Fibroblast of lung (primary cell): ENCODE measurements at regions not wholly inside any gene's neighbourhood (a gene's known extent, or its start where the extent isn't known, plus 50 kb on each side); places are given as distances from the start of the nearest gene placed in this dataset.

Experiments used
- DNase-seq, 2 donors: peaks; one replicate each; pipeline versions ENCODE4 v3.0.0 to v3.0.0-alpha.2; 2010; ENCODE audit warnings: low read depth in 2 of 2
- H2AFZ ChIP-seq: 2 replicates; pipeline ENCODE4 v1.5.1; 2012; ENCODE audit warnings: low read length, control low read depth, inconsistent platforms
- H3K27ac ChIP-seq: 2 replicates; pipeline ENCODE4 v1.5.1; 2011; ENCODE audit warnings: low read length, control low read depth; ENCODE audit not compliant: insufficient read depth
- H3K27me3 ChIP-seq: 2 replicates; pipeline ENCODE4 v1.5.1; 2011; ENCODE audit warnings: mild to moderate bottlenecking, low read length; ENCODE audit not compliant: control insufficient read depth, insufficient read depth
- H3K36me3 ChIP-seq: 2 replicates; pipeline ENCODE4 v1.5.1; 2011; ENCODE audit warnings: low read length; ENCODE audit not compliant: control insufficient read depth, insufficient read depth
- H3K4me1 ChIP-seq: 2 replicates; pipeline ENCODE4 v1.5.1; 2011; ENCODE audit warnings: low read length; ENCODE audit not compliant: control insufficient read depth, insufficient read depth; ENCODE audit errors: extremely low read depth
- H3K4me2 ChIP-seq: 2 replicates; pipeline ENCODE4 v1.5.1; 2011; ENCODE audit warnings: low read length, control low read depth; ENCODE audit not compliant: insufficient read depth; ENCODE audit errors: extremely low read depth
- H3K4me3 ChIP-seq, 4 experiments: fragments of 200-600 bp in 1 of 4; sonication (generic) in 1 of 4; replicated peaks in 1 of 4; 2 replicates each; pipeline ENCODE4 v1.5.1; 2011 to 2016; ENCODE audit warnings: low read length in 4 of 4, low read depth in 3 of 4, mild to moderate bottlenecking in 3 of 4, control low read depth in 2 of 4, inconsistent platforms in 1 of 4, mixed read lengths in 1 of 4; ENCODE audit not compliant: insufficient read depth in 1 of 4; ENCODE audit errors: control extremely low read depth in 1 of 4
- H3K79me2 ChIP-seq: 2 replicates; pipeline ENCODE4 v1.5.1; 2012; ENCODE audit warnings: mild to moderate bottlenecking, low read length, inconsistent platforms; ENCODE audit not compliant: control insufficient read depth, insufficient read depth
- H3K9ac ChIP-seq: 2 replicates; pipeline ENCODE4 v1.5.1; 2011; ENCODE audit warnings: mild to moderate bottlenecking, low read length, control low read depth; ENCODE audit not compliant: insufficient read depth
- H3K9me3 ChIP-seq: 2 replicates; pipeline ENCODE4 v1.5.1; 2012; ENCODE audit warnings: low read depth, low read length; ENCODE audit not compliant: control insufficient read depth, insufficient read depth
- H4K20me1 ChIP-seq: 2 replicates; pipeline ENCODE4 v1.5.1; 2011; ENCODE audit warnings: low read length; ENCODE audit not compliant: control insufficient read depth, insufficient read depth; ENCODE audit errors: extremely low read depth
- EZH2 ChIP-seq: IDR thresholded peaks from 2 replicates; pipeline ENCODE4 v1.5.1; 2012; ENCODE audit warnings: low read length, control low read depth, mild to moderate bottlenecking; ENCODE audit errors: missing control alignments
- TF ChIP-seq, protein P1 (sequence below), 2 donors: IDR thresholded peaks in 1 of 2; conservative IDR thresholded peaks in 1 of 2; 1 replicate in 1 of 2; 2 replicates in 1 of 2; pipeline ENCODE4 v1.5.1; 2011 to 2012; ENCODE audit warnings: low read length in 2 of 2, control low read depth in 1 of 2, inconsistent platforms in 1 of 2, low read depth in 1 of 2, mild to moderate bottlenecking in 1 of 2

DNA sequence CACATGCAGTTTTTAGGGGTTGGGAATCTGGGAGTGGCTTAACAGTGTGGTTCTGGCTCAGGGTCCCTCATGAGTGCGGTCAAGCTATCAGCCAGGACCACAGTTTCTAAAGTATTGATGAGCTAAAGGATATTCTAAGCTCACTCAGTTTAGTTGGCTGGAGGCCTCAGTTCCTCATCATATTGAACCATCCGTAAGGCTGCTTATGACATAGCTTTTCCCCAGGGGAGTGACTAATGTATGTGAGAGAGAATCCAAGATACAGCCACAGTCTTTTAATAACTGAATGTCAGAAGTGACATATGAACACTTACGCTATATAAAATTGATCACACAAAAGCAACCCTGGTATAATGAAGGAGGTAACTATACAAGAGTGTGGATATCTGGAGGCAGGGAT is 245.3 kb downstream of the POLR1F start:
- H3K36me3 ChIP-seq: no peaks in the 10 kb centered on the region
- no peak overlapping the region for H3K9ac ChIP-seq
- no peak overlapping the region for H2AFZ ChIP-seq
- H3K27me3 ChIP-seq: no peaks in the 10 kb centered on the region
- no peak overlapping the region for H3K4me3 ChIP-seq
- H3K9me3 ChIP-seq: no peaks in the 10 kb centered on the region
- no peaks in the 10 kb centered on the region for H3K79me2 ChIP-seq
- H3K27ac ChIP-seq: no peak overlapping the region
- H3K4me1 ChIP-seq: no peaks in the 10 kb centered on the region
- no peak overlapping the region for H3K4me2 ChIP-seq
- TF ChIP-seq, protein P1, sequence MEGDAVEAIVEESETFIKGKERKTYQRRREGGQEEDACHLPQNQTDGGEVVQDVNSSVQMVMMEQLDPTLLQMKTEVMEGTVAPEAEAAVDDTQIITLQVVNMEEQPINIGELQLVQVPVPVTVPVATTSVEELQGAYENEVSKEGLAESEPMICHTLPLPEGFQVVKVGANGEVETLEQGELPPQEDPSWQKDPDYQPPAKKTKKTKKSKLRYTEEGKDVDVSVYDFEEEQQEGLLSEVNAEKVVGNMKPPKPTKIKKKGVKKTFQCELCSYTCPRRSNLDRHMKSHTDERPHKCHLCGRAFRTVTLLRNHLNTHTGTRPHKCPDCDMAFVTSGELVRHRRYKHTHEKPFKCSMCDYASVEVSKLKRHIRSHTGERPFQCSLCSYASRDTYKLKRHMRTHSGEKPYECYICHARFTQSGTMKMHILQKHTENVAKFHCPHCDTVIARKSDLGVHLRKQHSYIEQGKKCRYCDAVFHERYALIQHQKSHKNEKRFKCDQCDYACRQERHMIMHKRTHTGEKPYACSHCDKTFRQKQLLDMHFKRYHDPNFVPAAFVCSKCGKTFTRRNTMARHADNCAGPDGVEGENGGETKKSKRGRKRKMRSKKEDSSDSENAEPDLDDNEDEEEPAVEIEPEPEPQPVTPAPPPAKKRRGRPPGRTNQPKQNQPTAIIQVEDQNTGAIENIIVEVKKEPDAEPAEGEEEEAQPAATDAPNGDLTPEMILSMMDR (conservative IDR thresholded peaks at IDR 0.05 in 1 of 2, IDR thresholded peaks at IDR 0.05 in 1 of 2; ENCODE audit: low read depth in 1 of 2, low read length in 2 of 2): no peak
- TF ChIP-seq EZH2: no peak
- no peak for DNase-seq
- H4K20me1 ChIP-seq: no peaks in the 10 kb centered on the region

DNA sequence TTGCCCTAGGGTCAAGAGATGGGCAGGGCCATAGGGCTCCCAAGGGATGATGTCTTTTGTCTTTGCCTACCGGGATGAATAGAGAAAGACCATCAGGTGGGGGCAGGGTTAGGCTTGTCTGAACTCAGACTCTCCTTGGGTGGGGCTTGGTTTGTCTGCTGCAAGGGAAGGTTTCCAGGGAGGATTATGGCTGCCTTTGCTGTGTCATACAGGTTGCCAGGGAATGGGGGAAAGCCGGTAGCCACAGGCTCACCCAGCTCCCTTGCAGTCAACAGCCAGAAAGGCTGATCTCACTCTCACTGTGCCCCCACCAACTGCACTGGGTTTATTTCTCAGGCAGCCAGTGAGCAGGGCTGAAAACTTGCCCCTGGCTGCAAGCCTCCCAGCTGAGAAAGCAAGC is 253.2 kb downstream of the POLR1F start:
- H3K4me2 ChIP-seq: no peak overlapping the region
- no peaks in the 10 kb centered on the region for H4K20me1 ChIP-seq
- H3K4me1 ChIP-seq: no peaks in the 10 kb centered on the region
- H3K9me3 ChIP-seq: no peaks in the 10 kb centered on the region
- no peak overlapping the region for H3K27ac ChIP-seq
- H3K36me3 ChIP-seq: no peaks in the 10 kb centered on the region
- TF ChIP-seq, protein P1 (conservative IDR thresholded peaks at IDR 0.05 in 1 of 2, IDR thresholded peaks at IDR 0.05 in 1 of 2; ENCODE audit: low read depth in 1 of 2, low read length in 2 of 2): no peak
- TF ChIP-seq EZH2: no peak
- no peaks in the 10 kb centered on the region for H3K79me2 ChIP-seq
- no peak overlapping the region for H3K4me3 ChIP-seq
- DNase-seq: no peak
- H2AFZ ChIP-seq: no peak overlapping the region
- H3K27me3 ChIP-seq: no peaks in the 10 kb centered on the region
- H3K9ac ChIP-seq: no peak overlapping the region

- H3K4me3 ChIP-seq: no peak overlapping the region
- TF ChIP-seq EZH2: no peak
- TF ChIP-seq, protein P1 (conservative IDR thresholded peaks at IDR 0.05 in 1 of 2, IDR thresholded peaks at IDR 0.05 in 1 of 2; ENCODE audit: low read depth in 1 of 2, low read length in 2 of 2): no peak
- no peaks in the 10 kb centered on the region for H4K20me1 ChIP-seq
- DNase-seq: no peak
- no peaks in the 10 kb centered on the region for H3K79me2 ChIP-seq
- no peaks in the 10 kb centered on the region for H3K4me1 ChIP-seq
- no peaks in the 10 kb centered on the region for H3K36me3 ChIP-seq
- H3K27ac ChIP-seq: no peak overlapping the region
- H2AFZ ChIP-seq: no peak overlapping the region
- H3K9me3 ChIP-seq: no peaks in the 10 kb centered on the region
- H3K9ac ChIP-seq: no peak overlapping the region
- no peaks in the 10 kb centered on the region for H3K27me3 ChIP-seq
- H3K4me2 ChIP-seq: no peak overlapping the region
Observed at GRCh38 chr7:19448091-19448490, 260.7 kb downstream of the POLR1F start.
